H1 (cell line): ENCODE measurements at regions not wholly inside any gene's neighbourhood (a gene's known extent, or its start where the extent isn't known, plus 50 kb on each side); places are given as distances from the start of the nearest gene placed in this dataset.

ENCODE experiments used
- CTCF ChIA-PET: fragments of 300-600 bp; sonication (Branson Sonifier 250); formaldehyde crosslinking; loops from one replicate; lab custom pipeline; 2021; ENCODE audit not compliant: partially characterized antibody; lab: Charles Lee
- POLR2A ChIA-PET: fragments of 300-600 bp; sonication (Branson Sonifier 250); formaldehyde crosslinking; loops from one replicate; lab custom pipeline; 2021; ENCODE audit warnings: inconsistent platforms; ENCODE audit not compliant: partially characterized antibody; lab: Charles Lee
- DNase-seq, 2 experiments: peaks; one replicate each; pipeline versions ENCODE4 v3.0.0 to v3.0.0-alpha.2; 2010 to 2022; ENCODE audit warnings: low spot score in 2 of 2, low read depth in 1 of 2, mixed read lengths in 1 of 2
- FAIRE-seq: peaks from 2 replicates; lab custom pipeline; 2011; peaks lifted over from hg19 to GRCh38; lab: Jason Lieb, UNC
- H2AFZ ChIP-seq: 2 replicates; pipeline ENCODE4 v1.8.1; 2012; ENCODE audit warnings: low read length, inconsistent platforms
- H2AK5ac ChIP-seq: 2 replicates; pipeline ENCODE4 v1.6.1; 2013; ENCODE audit warnings: low read depth, low read length
- H2BK120ac ChIP-seq: replicated peaks from 2 replicates; pipeline ENCODE3; 2013; ENCODE audit warnings: low read depth, low read length, inconsistent platforms
- H2BK12ac ChIP-seq: 2 replicates; pipeline ENCODE4 v1.6.1; 2013; ENCODE audit warnings: low read depth, low read length
- H2BK15ac ChIP-seq: 2 replicates; pipeline ENCODE4 v1.6.1; 2013; ENCODE audit warnings: low read length
- H2BK20ac ChIP-seq: 2 replicates; pipeline ENCODE4 v1.6.1; 2013; ENCODE audit warnings: low read length
- H2BK5ac ChIP-seq: 2 replicates; pipeline ENCODE4 v1.6.1; 2013; ENCODE audit warnings: low read depth, low read length
- H3K14ac ChIP-seq: 2 replicates; pipeline ENCODE4 v1.6.1; 2013; ENCODE audit warnings: inconsistent platforms; ENCODE audit not compliant: insufficient read length
- H3K18ac ChIP-seq: 2 replicates; pipeline ENCODE4 v1.6.1; 2013; ENCODE audit warnings: low read length; ENCODE audit errors: extremely low read depth
- H3K23ac ChIP-seq: 2 replicates; pipeline ENCODE4 v1.6.1; 2013; ENCODE audit warnings: inconsistent platforms; ENCODE audit not compliant: insufficient read length
- H3K23me2 ChIP-seq: 2 replicates; pipeline ENCODE4 v1.6.1; 2013; ENCODE audit warnings: low read depth, low read length
- H3K27ac ChIP-seq: 2 replicates; pipeline ENCODE4 v1.6.1; 2011; ENCODE audit warnings: low read depth, low read length, inconsistent platforms
- H3K27me3 ChIP-seq, 4 experiments: replicated peaks in 1 of 4; 1 replicate in 1 of 4; 2 replicates in 3 of 4; pipeline versions ENCODE4 v1.6.1 to v1.8.1; 2011 to 2013; ENCODE audit warnings: low read length in 3 of 4, mild to moderate bottlenecking in 3 of 4, inconsistent platforms in 2 of 4, mixed read lengths in 2 of 4, moderate library complexity in 1 of 4; ENCODE audit not compliant: control insufficient read depth in 3 of 4, insufficient read depth in 3 of 4; ENCODE audit errors: extremely low read depth in 1 of 4
- H3K36me3 ChIP-seq, 4 experiments: 2 replicates each; pipeline versions ENCODE4 v1.6.1 to v1.8.1; 2011 to 2013; ENCODE audit warnings: mild to moderate bottlenecking in 4 of 4, low read length in 3 of 4, moderate library complexity in 2 of 4, control low read depth in 1 of 4, inconsistent platforms in 1 of 4; ENCODE audit not compliant: insufficient read depth in 4 of 4, control insufficient read depth in 2 of 4
- H3K4ac ChIP-seq: replicated peaks from 2 replicates; pipeline ENCODE3; 2013; ENCODE audit warnings: low read length, low read depth, mixed read lengths, inconsistent platforms; ENCODE audit not compliant: insufficient read length
- H3K4me1 ChIP-seq, 4 experiments: replicated peaks in 1 of 4; 1 replicate in 1 of 4; 2 replicates in 3 of 4; pipeline versions ENCODE4 v1.6.1 to v1.8.1; 2011 to 2013; ENCODE audit warnings: low read length in 3 of 4, inconsistent platforms in 2 of 4, mixed read lengths in 1 of 4; ENCODE audit not compliant: insufficient read depth in 4 of 4, control insufficient read depth in 3 of 4
- H3K4me2 ChIP-seq, 2 experiments: 2 replicates each; pipeline versions ENCODE4 v1.6.1 to v1.8.1; 2011 to 2013; ENCODE audit warnings: low read depth in 2 of 2, low read length in 2 of 2, control low read depth in 1 of 2, inconsistent platforms in 1 of 2, mild to moderate bottlenecking in 1 of 2; ENCODE audit not compliant: insufficient read depth in 1 of 2
- H3K4me3 ChIP-seq, 4 experiments: fragments of 200-600, 300-600 bp in 1 of 4; sonication (generic), shearing (Covaris generic), sonication (Bioruptor Twin) in 1 of 4; 2 replicates each; pipeline versions ENCODE4 v1.5.1 to v1.8.1; 2011 to 2016; ENCODE audit warnings: low read length in 4 of 4, low read depth in 3 of 4, control low read depth in 2 of 4, inconsistent platforms in 2 of 4, mild to moderate bottlenecking in 2 of 4, mixed read lengths in 1 of 4, moderate library complexity in 1 of 4; ENCODE audit not compliant: insufficient read depth in 2 of 4; ENCODE audit errors: extremely low read depth in 1 of 4
- H3K56ac ChIP-seq: replicated peaks from 2 replicates; pipeline ENCODE3; 2013; ENCODE audit warnings: low read depth, mild to moderate bottlenecking, mixed read lengths, low read length, inconsistent platforms; ENCODE audit not compliant: insufficient read length
- H3K79me1 ChIP-seq: 2 replicates; pipeline ENCODE4 v1.6.1; 2013; ENCODE audit warnings: low read depth, low read length, control low read depth
- H3K79me2 ChIP-seq, 2 experiments: 2 replicates each; pipeline versions ENCODE4 v1.6.1 to v1.8.1; 2012 to 2013; ENCODE audit warnings: low read length in 2 of 2, mild to moderate bottlenecking in 2 of 2, inconsistent platforms in 1 of 2; ENCODE audit not compliant: insufficient read depth in 2 of 2, control insufficient read depth in 1 of 2
- H3K9ac ChIP-seq, 4 experiments: replicated peaks in 1 of 4; 1 replicate in 1 of 4; 2 replicates in 3 of 4; pipeline versions ENCODE4 v1.6.1 to v1.8.1; 2011 to 2013; ENCODE audit warnings: low read depth in 3 of 4, low read length in 3 of 4, control low read depth in 2 of 4, mild to moderate bottlenecking in 2 of 4, moderate library complexity in 2 of 4, inconsistent platforms in 1 of 4; ENCODE audit errors: extremely low read depth in 1 of 4
- H3K9me3 ChIP-seq, 2 experiments: 2 replicates each; pipeline versions ENCODE4 v1.6.1 to v1.8.1; 2012 to 2013; ENCODE audit warnings: mild to moderate bottlenecking in 2 of 2, moderate library complexity in 2 of 2, control low read depth in 1 of 2, inconsistent platforms in 1 of 2, low read depth in 1 of 2, low read length in 1 of 2, mixed read lengths in 1 of 2; ENCODE audit not compliant: insufficient read depth in 2 of 2
- H4K20me1 ChIP-seq, 2 experiments: replicated peaks in 1 of 2; 2 replicates each; pipeline versions ENCODE3 to v1.8.1; 2011 to 2013; ENCODE audit warnings: inconsistent platforms in 2 of 2, low read length in 2 of 2, mild to moderate bottlenecking in 1 of 2; ENCODE audit not compliant: insufficient read depth in 2 of 2, control insufficient read depth in 1 of 2
- H4K5ac ChIP-seq: 2 replicates; pipeline ENCODE4 v1.6.1; 2013; ENCODE audit warnings: low read length, low read depth, mixed read lengths, inconsistent platforms; ENCODE audit not compliant: insufficient read length
- H4K8ac ChIP-seq: 2 replicates; pipeline ENCODE4 v1.8.0; 2013; ENCODE audit warnings: mild to moderate bottlenecking, moderate library complexity, low read length, inconsistent platforms; ENCODE audit not compliant: insufficient read depth; ENCODE audit errors: extremely low read depth
- H4K91ac ChIP-seq: replicated peaks from 2 replicates; pipeline ENCODE3; 2013; ENCODE audit warnings: low read length, mixed read lengths, inconsistent platforms; ENCODE audit not compliant: insufficient read length
- CBX8 ChIP-seq: fragments of 300-800, 300-1000 bp; sonication (generic); IDR thresholded peaks from 2 replicates; pipeline ENCODE4 v1.7.1; 2016; ENCODE audit warnings: low read depth, low read length, borderline replicate concordance
- CHD1 ChIP-seq: IDR thresholded peaks from 2 replicates; pipeline ENCODE4 v1.6.1; 2012; ENCODE audit warnings: low read depth, low read length, improper control_type of control experiment
- CHD2 ChIP-seq: IDR thresholded peaks from 2 replicates; pipeline ENCODE4 v1.6.1; 2012; ENCODE audit warnings: low read length, improper control_type of control experiment
- CTCF ChIP-seq, 3 experiments: IDR thresholded peaks; 1 replicate in 2 of 3; 2 replicates in 1 of 3; pipeline versions ENCODE4 v1.5.1 to v1.6.1; 2011; ENCODE audit warnings: low read length in 3 of 3, mild to moderate bottlenecking in 3 of 3, inconsistent platforms in 2 of 3, low read depth in 1 of 3, moderate library complexity in 1 of 3; ENCODE audit not compliant: insufficient read depth in 1 of 3; ENCODE audit errors: control extremely low read depth in 1 of 3
- GABPA ChIP-seq: IDR thresholded peaks from 2 replicates; pipeline ENCODE4 v1.6.1; 2011; ENCODE audit warnings: mild to moderate bottlenecking, low read length, moderate library complexity, borderline replicate concordance; ENCODE audit not compliant: insufficient read depth
- HDAC2 ChIP-seq, 2 experiments: fragments of 300-600 bp in 1 of 2; sonication (generic) in 1 of 2; IDR thresholded peaks; 2 replicates each; pipeline ENCODE4 v1.6.1; 2011 to 2012; ENCODE audit warnings: low read depth in 2 of 2, low read length in 2 of 2, mild to moderate bottlenecking in 2 of 2, moderate library complexity in 2 of 2, borderline replicate concordance in 1 of 2, inconsistent platforms in 1 of 2
- KDM5A ChIP-seq: fragments of 200-600 bp; IDR thresholded peaks from 2 replicates; pipeline ENCODE4 v1.7.1; 2012; ENCODE audit warnings: mild to moderate bottlenecking, low read length, inconsistent platforms, mixed read lengths
- RNF2 ChIP-seq: fragments of 200-900, 300-1000 bp; sonication (generic); IDR thresholded peaks from 2 replicates; pipeline ENCODE4 v1.7.1; 2016; ENCODE audit warnings: borderline replicate concordance, low read depth, mild to moderate bottlenecking, antibody characterized with exemption, low read length; ENCODE audit not compliant: poor library complexity, severe bottlenecking; ENCODE audit errors: missing control alignments
- RXRA ChIP-seq: IDR thresholded peaks from 2 replicates; pipeline ENCODE4 v1.6.1; 2011; ENCODE audit warnings: low read depth, mild to moderate bottlenecking, low read length, moderate library complexity; ENCODE audit not compliant: insufficient read depth
- SIN3A ChIP-seq, 2 experiments: IDR thresholded peaks in 1 of 2; conservative IDR thresholded peaks in 1 of 2; 2 replicates each; pipeline ENCODE4 v1.6.1; 2011 to 2012; ENCODE audit warnings: low read length in 2 of 2, improper control_type of control experiment in 1 of 2, low read depth in 1 of 2, mild to moderate bottlenecking in 1 of 2
- SP4 ChIP-seq: IDR thresholded peaks from 2 replicates; pipeline ENCODE4 v1.6.1; 2012; ENCODE audit warnings: low read length, inconsistent platforms
- WGBS, 2 experiments: shearing (Covaris generic) in 1 of 2; methylation state at CpG; one replicate each; pipeline versions ENCODE4 v1.1.6 to v1.1.7; 2013 to 2015; ENCODE audit warnings: low lambda C conversion rate in 2 of 2, mixed read lengths in 2 of 2, inconsistent platforms in 1 of 2, low coverage in 1 of 2, missing lambda C conversion rate in 1 of 2; ENCODE audit not compliant: insufficient replicate concordance in 2 of 2, insufficient coverage in 1 of 2, insufficient read length in 1 of 2; ENCODE audit errors: extremely low coverage in 1 of 2, missing lambda C conversion rate in 1 of 2; 5-methylcytosine and 5-hydroxymethylcytosine counted together

GRCh38 chr15:54803987-54804386, 392.8 kb downstream of the RSL24D1 start:
- Histone ChIP-seq H3K79me1 (no peaks in the 10 kb centered on the region), H4K20me1 (no peaks in the 10 kb centered on the region), H2BK120ac (no peak overlapping the region), H3K27me3 (no peaks in the 10 kb centered on the region), H2AK5ac (no peak overlapping the region), H3K23ac (no peak overlapping the region), H3K4me2 (no peak overlapping the region), H4K91ac (no peak overlapping the region), H2BK12ac (no peak overlapping the region), H3K14ac (no peak overlapping the region), H3K18ac (no peak overlapping the region), H3K9ac (no peak overlapping the region), H3K4me1 (no peaks in the 10 kb centered on the region), H4K8ac (no peak overlapping the region), H3K9me3 (peaks cover 8 to 27% of the 10 kb centered on the region in 2 experiments; a peak in 3 of 4 replicates), H2BK5ac (no peak overlapping the region), H3K56ac (no peak overlapping the region), H3K79me2 (no peaks in the 10 kb centered on the region), H2AFZ (no peak overlapping the region; the same call in 1 of the 2 replicates), H4K5ac (no peak overlapping the region), H3K27ac (no peak overlapping the region), H3K4ac (no peak overlapping the region), H3K23me2 (no peaks in the 10 kb centered on the region), H3K36me3 (no peaks in the 10 kb centered on the region), H2BK15ac (no peak overlapping the region), H3K4me3 (no peak overlapping the region), H2BK20ac (no peak overlapping the region)
- no peak for FAIRE-seq
- POLR2A ChIA-PET = no interaction called here
- CTCF ChIA-PET = interaction anchor here (0.8 kb wide), 1 partner anchor 61 kb away, joined by 5 read pairs; no protein-coding TSS in a partner anchor
- 71% methylated on average over 1 of the region's 1 CpG; no CpG with 5 or more reads in 1 of the 2 experiments for WGBS, 2 experiments
- no peak for DNase-seq
- TF ChIP-seq GABPA (no peak), CTCF (IDR thresholded peaks at IDR 0.05; ENCODE audit: control extremely low read depth in 1 of 3, insufficient read depth in 1 of 3, low read depth in 1 of 3, low read length in 3 of 3) (no peak), CHD2 (no peak), CHD1 (no peak), HDAC2 (IDR thresholded peaks at IDR 0.05; ENCODE audit: borderline replicate concordance in 1 of 2, low read depth in 2 of 2, low read length in 2 of 2) (no peak), RXRA (no peak), CBX8 (no peak), SP4 (no peak), RNF2 (no peak), KDM5A (no peak), SIN3A (conservative IDR thresholded peaks at IDR 0.05 in 1 of 2, IDR thresholded peaks at IDR 0.05 in 1 of 2; ENCODE audit: low read depth in 1 of 2, low read length in 2 of 2) (no peak)
